GM12878 (cell line): ENCODE measurements at regions not wholly inside any gene's neighbourhood (a gene's known extent, or its start where the extent isn't known, plus 50 kb on each side); places are given as distances from the start of the nearest gene placed in this dataset.

Source experiments
- ATAC-seq: fragments of 200-7000 bp; cut with Tn5 transposase; 3 replicates; pipeline ENCODE4 v1.9.1; 2020; ENCODE audit warnings: mild to moderate bottlenecking, moderate library complexity
- BruUV-seq: library from RNA; stranded (reverse); fragments of 400-500 nt; replicated peaks from 2 replicates; lab custom pipeline; 2021; lab: Mats Ljungman, UMichigan
- CTCF ChIA-PET: fragments of 300-600 bp; sonication (Branson Sonifier 250); formaldehyde crosslinking; extraction: SDS; loops from one replicate; lab custom pipeline; 2021; ENCODE audit warnings: inconsistent platforms; lab: Yijun Ruan, JAX
- POLR2A ChIA-PET: fragments of 350-600 bp; formaldehyde crosslinking; extraction: SDS; loops from one replicate; lab custom pipeline; 2021; ENCODE audit warnings: inconsistent platforms; lab: Charles Lee
- RAD21 ChIA-PET: fragments of 300-600 bp; sonication (Branson Sonifier 250); formaldehyde crosslinking; loops from one replicate; lab custom pipeline; 2023; ENCODE audit warnings: antibody characterized with exemption; ENCODE audit not compliant: unreplicated experiment; lab: Charles Lee
- SMC1A ChIA-PET: fragments of 300-600 bp; sonication (Branson Sonifier 250); formaldehyde crosslinking; loops from one replicate; lab custom pipeline; 2023; ENCODE audit not compliant: unreplicated experiment, uncharacterized antibody; lab: Charles Lee
- DNase-seq: peaks from one replicate; pipeline ENCODE4 v3.0.0-alpha.2; 2011; ENCODE audit warnings: low read depth, low spot score
- FAIRE-seq: peaks from 3 replicates; lab custom pipeline; 2011; peaks lifted over from hg19 to GRCh38; lab: Jason Lieb, UNC
- H2AFZ ChIP-seq: 2 replicates; pipeline ENCODE4 v1.6.0; 2011; ENCODE audit warnings: low read depth, low read length, control low read depth; ENCODE audit not compliant: control insufficient read depth
- H3K27ac ChIP-seq: 2 replicates; pipeline ENCODE4 v1.5.1; 2011; ENCODE audit warnings: control low read depth; ENCODE audit not compliant: control insufficient read depth, insufficient read depth
- H3K27me3 ChIP-seq, 2 experiments: replicated peaks in 1 of 2; 2 replicates each; pipeline versions ENCODE4 v1.6.0 to v1.6.1; 2011; ENCODE audit warnings: low read length in 1 of 2; ENCODE audit not compliant: control insufficient read depth in 2 of 2, insufficient read depth in 2 of 2
- H3K36me3 ChIP-seq, 2 experiments: 2 replicates each; pipeline ENCODE4 v1.5.1; 2011; ENCODE audit warnings: low read length in 1 of 2; ENCODE audit not compliant: control insufficient read depth in 2 of 2, insufficient read depth in 2 of 2
- H3K4me1 ChIP-seq: 2 replicates; pipeline ENCODE4 v1.6.1; 2011; ENCODE audit warnings: mild to moderate bottlenecking, low read length, moderate library complexity, mixed read lengths; ENCODE audit not compliant: control insufficient read depth, insufficient read depth
- H3K4me2 ChIP-seq: 2 replicates; pipeline ENCODE4 v1.6.0; 2011; ENCODE audit warnings: control low read depth; ENCODE audit not compliant: control insufficient read depth, insufficient read depth
- H3K4me3 ChIP-seq: fragments of 200-600 bp; sonication (generic); 2 replicates; pipeline ENCODE4 v1.5.1; 2016
- H3K79me2 ChIP-seq: 2 replicates; pipeline ENCODE4 v1.6.0; 2011; ENCODE audit warnings: low read length; ENCODE audit not compliant: control insufficient read depth, insufficient read depth
- H3K9ac ChIP-seq: 2 replicates; pipeline ENCODE4 v1.8.0; 2011; ENCODE audit warnings: low read length, control low read depth, mixed read lengths; ENCODE audit not compliant: control insufficient read depth, insufficient read depth
- H3K9me3 ChIP-seq: replicated peaks from 3 replicates; pipeline ENCODE4 v1.5.1; 2011; ENCODE audit warnings: mild to moderate bottlenecking, low read length; ENCODE audit not compliant: control insufficient read depth, insufficient read depth
- H4K20me1 ChIP-seq: 2 replicates; pipeline ENCODE4 v1.6.0; 2011; ENCODE audit not compliant: control insufficient read depth, insufficient read depth
- EGR1 ChIP-seq, 2 experiments: IDR thresholded peaks; 1 replicate in 1 of 2; 2 replicates in 1 of 2; pipeline ENCODE4 v1.6.1; 2011 to 2012; ENCODE audit warnings: low read depth in 2 of 2, low read length in 2 of 2, borderline replicate concordance in 1 of 2, mild to moderate bottlenecking in 1 of 2, moderate library complexity in 1 of 2
- IKZF2 ChIP-seq, 2 experiments: fragments of 450-650 bp; IDR thresholded peaks; 2 replicates each; pipeline ENCODE4 v1.6.1; 2017; ENCODE audit warnings: mild to moderate bottlenecking in 2 of 2, moderate library complexity in 2 of 2
- JUND ChIP-seq: IDR thresholded peaks from 2 replicates; pipeline ENCODE4 v1.6.1; 2012; ENCODE audit warnings: low read depth, mild to moderate bottlenecking, low read length, improper control_type of control experiment, moderate library complexity
- POLR2A ChIP-seq: IDR thresholded peaks from 2 replicates; pipeline ENCODE4 v1.6.1; 2011; ENCODE audit warnings: low read depth, mild to moderate bottlenecking, low read length
- RUNX3 ChIP-seq: IDR thresholded peaks from 2 replicates; pipeline ENCODE4 v1.6.1; 2012; ENCODE audit warnings: low read length, inconsistent platforms
- SMARCA5 ChIP-seq: fragments of 450-650 bp; IDR thresholded peaks from 2 replicates; pipeline ENCODE4 v1.6.1; 2017; ENCODE audit warnings: mild to moderate bottlenecking
- SP1 ChIP-seq: IDR thresholded peaks from one replicate; pipeline ENCODE4 v1.6.1; 2011; ENCODE audit warnings: low read depth, low read length
- SREBF1 ChIP-seq: IDR thresholded peaks from 2 replicates; pipeline ENCODE4 v1.6.1; 2012; ENCODE audit warnings: mild to moderate bottlenecking, low read length
- SUPT20H ChIP-seq: IDR thresholded peaks from 2 replicates; pipeline ENCODE4 v1.6.1; 2011; ENCODE audit warnings: low read depth, mild to moderate bottlenecking, low read length, moderate library complexity, borderline replicate concordance; ENCODE audit not compliant: control insufficient read depth
- TAF1 ChIP-seq: IDR thresholded peaks from 2 replicates; pipeline ENCODE4 v1.6.1; 2011; ENCODE audit warnings: mild to moderate bottlenecking, low read depth, low read length, borderline replicate concordance
- TARDBP ChIP-seq: IDR thresholded peaks from 2 replicates; pipeline ENCODE4 v1.6.1; 2016; ENCODE audit warnings: borderline replicate concordance
- TBL1XR1 ChIP-seq: IDR thresholded peaks from 2 replicates; pipeline ENCODE4 v1.6.1; 2012; ENCODE audit warnings: low read depth, low read length, improper control_type of control experiment
- ZNF207 ChIP-seq: fragments of 450-650 bp; IDR thresholded peaks from 2 replicates; pipeline ENCODE4 v1.6.1; 2014; ENCODE audit warnings: antibody characterized with exemption, mild to moderate bottlenecking, borderline replicate concordance
- ZNF24 ChIP-seq: fragments of 450-650 bp; IDR thresholded peaks from 2 replicates; pipeline ENCODE4 v1.6.1; 2017; ENCODE audit warnings: antibody characterized with exemption, mild to moderate bottlenecking
- ZSCAN29 ChIP-seq: fragments of 450-650 bp; IDR thresholded peaks from 2 replicates; pipeline ENCODE4 v1.6.1; 2017; ENCODE audit warnings: mild to moderate bottlenecking, moderate library complexity
- in situ Hi-C: fragments of 300-500 bp; cut with MboI; formaldehyde crosslinking; loops from 9 replicates; pipeline ENCODE4 v1.14.3; 2018; ENCODE audit warnings: mixed read lengths
- intact Hi-C: fragments of 100-400 bp; cut with micrococcal nuclease; formaldehyde crosslinking; loops from one replicate; pipeline ENCODE4 v1.14.2; 2022; ENCODE audit not compliant: unreplicated experiment
- TF ChIP-seq, protein P1 (sequence below): fragments of 450-650 bp; IDR thresholded peaks from 2 replicates; pipeline ENCODE4 v1.6.1; 2017; ENCODE audit warnings: low read depth, mild to moderate bottlenecking, moderate library complexity

- BruUV-seq, result no TSS peak
- SMC1A ChIA-PET, result interaction anchor here (0.9 kb wide), 1 partner anchor 92 kb away, joined by 3 read pairs; no protein-coding TSS in a partner anchor
- FAIRE-seq, result no peak
- Histone ChIP-seq H3K79me2 (no peaks in the 10 kb centered on the region), H2AFZ (no peak overlapping the region), H3K9ac (no peak overlapping the region), H3K4me1 (no peaks in the 10 kb centered on the region), H3K27ac (no peak overlapping the region), H3K4me3 (no peak overlapping the region), H3K9me3 (no peaks in the 10 kb centered on the region), H4K20me1 (no peaks in the 10 kb centered on the region), H3K27me3 (no peaks in the 10 kb centered on the region), H3K36me3 (no peaks in the 10 kb centered on the region), H3K4me2 (no peak overlapping the region)
- no peak for ATAC-seq
- CTCF ChIA-PET, result no interaction called here
- POLR2A ChIA-PET, result no interaction called here
- no peak for TF ChIP-seq IKZF2 (IDR thresholded peaks at IDR 0.05)
- TF ChIP-seq ZNF207, result no peak
- no peak for TF ChIP-seq TBL1XR1
- TF ChIP-seq ZSCAN29, result no peak
- no peak for TF ChIP-seq EGR1 (IDR thresholded peaks at IDR 0.05; ENCODE audit: borderline replicate concordance in 1 of 2, low read depth in 2 of 2, low read length in 2 of 2)
- TF ChIP-seq TAF1, result no peak
- no peak for TF ChIP-seq POLR2A
- no peak for TF ChIP-seq SREBF1
- no peak for TF ChIP-seq JUND
- no peak for TF ChIP-seq SUPT20H
- TF ChIP-seq SMARCA5, result no peak
- TF ChIP-seq TARDBP, result no peak
- no peak for TF ChIP-seq ZNF24
- TF ChIP-seq SP1, result no peak
- no peak for TF ChIP-seq RUNX3
- TF ChIP-seq, protein P1, sequence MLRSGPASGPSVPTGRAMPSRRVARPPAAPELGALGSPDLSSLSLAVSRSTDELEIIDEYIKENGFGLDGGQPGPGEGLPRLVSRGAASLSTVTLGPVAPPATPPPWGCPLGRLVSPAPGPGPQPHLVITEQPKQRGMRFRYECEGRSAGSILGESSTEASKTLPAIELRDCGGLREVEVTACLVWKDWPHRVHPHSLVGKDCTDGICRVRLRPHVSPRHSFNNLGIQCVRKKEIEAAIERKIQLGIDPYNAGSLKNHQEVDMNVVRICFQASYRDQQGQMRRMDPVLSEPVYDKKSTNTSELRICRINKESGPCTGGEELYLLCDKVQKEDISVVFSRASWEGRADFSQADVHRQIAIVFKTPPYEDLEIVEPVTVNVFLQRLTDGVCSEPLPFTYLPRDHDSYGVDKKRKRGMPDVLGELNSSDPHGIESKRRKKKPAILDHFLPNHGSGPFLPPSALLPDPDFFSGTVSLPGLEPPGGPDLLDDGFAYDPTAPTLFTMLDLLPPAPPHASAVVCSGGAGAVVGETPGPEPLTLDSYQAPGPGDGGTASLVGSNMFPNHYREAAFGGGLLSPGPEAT, result no peak
- in situ Hi-C loops (no loop called here), intact Hi-C loops (no loop called here)
- RAD21 ChIA-PET, result interaction anchor here (0.6 kb wide), 1 partner anchor 750 kb away, joined by 3 read pairs; no protein-coding TSS in a partner anchor
- DNase-seq, result no peak
Observed at GRCh38 chr9:24351973-24352372, 193.7 kb downstream of the IZUMO3 start.
